ENCODE measurements at regions not wholly inside any gene's neighbourhood (a gene's known extent, or its start where the extent isn't known, plus 50 kb on each side); places are given as distances from the start of the nearest gene placed in this dataset.
A peak's percentile ranks its signal among the peaks of the same experiment; 100 is the strongest.
"Not testable (repeated sequence)": the region's sequence is repeated elsewhere in the genome, so short reads cannot be mapped to it uniquely, and the experiment has no call there.

DNA sequence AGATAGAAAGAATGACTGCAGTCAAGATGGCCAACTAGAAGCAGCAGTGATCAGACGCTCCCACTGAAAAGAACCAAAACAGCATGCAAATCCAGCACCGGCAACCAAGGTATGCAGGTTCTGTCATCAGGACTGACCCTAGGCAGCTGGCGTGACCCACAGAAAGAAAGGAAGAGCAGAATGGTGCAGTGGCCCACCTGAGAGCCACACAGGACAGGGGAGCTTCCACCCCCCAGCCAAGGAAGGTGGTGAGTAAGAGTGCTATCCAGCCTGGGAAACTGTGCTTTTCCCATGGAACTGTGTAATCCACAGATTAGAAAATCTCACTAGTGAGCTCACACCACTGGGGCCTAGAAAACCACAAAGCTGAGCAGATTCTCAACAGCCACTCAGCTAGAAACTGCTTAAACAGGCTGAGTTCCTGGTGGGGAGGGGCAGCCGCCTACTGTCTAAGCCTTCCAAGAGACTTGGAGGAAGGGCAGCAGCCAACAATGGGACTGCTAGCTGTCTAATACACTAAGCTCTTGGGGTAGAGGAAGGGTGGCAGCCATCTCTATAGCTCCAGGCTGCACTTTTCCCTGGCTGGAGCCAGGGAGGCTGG lies 127.9 kb downstream of the EVA1A start:
- Mint-ChIP-seq H3K9me3 (no peaks in the 10 kb centered on the region), H3K27ac (no peak overlapping the region), H3K4me1 (no peaks in the 10 kb centered on the region), H3K27me3 (peaks cover 25% of the 10 kb centered on the region), H3K4me3 (no peak overlapping the region)
- DNase-seq (no peak), ATAC-seq (no peak)

DNA sequence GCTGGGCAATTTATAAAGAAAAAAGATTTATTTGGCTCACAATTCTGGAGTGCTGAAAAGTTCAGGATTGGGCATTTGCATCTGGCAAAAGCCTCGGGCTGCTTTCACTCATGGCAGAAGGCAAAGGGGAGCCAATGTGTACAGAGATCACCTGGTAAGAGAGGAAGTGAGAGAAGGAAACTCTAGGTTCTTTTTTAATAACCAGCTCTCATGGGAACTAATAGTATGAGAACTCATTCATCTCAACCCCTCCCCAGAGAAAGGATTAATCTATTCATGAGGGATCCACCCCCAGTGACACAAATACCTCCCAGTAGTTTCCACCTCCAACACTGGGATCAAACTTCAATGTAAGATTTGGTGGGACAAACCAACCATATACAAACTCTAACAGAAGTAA lies 129.0 kb downstream of the EVA1A start:
- Mint-ChIP-seq H3K4me1 (no peaks in the 10 kb centered on the region), H3K27ac (no peak overlapping the region), H3K4me3 (no peak overlapping the region), H3K27me3 (peaks cover 25% of the 10 kb centered on the region), H3K9me3 (no peaks in the 10 kb centered on the region)
- ATAC-seq (no peak), DNase-seq (no peak)

- no peaks in the 10 kb centered on the region for H3K9me3 Mint-ChIP-seq
- H3K27ac Mint-ChIP-seq: no peak overlapping the region
- peaks cover 25% of the 10 kb centered on the region for H3K27me3 Mint-ChIP-seq
- DNase-seq: no peak
- H3K4me3 Mint-ChIP-seq: no peak overlapping the region
- no peak for ATAC-seq
- H3K4me1 Mint-ChIP-seq: no peaks in the 10 kb centered on the region
Observed at GRCh38 chr2:75431276-75431675, 129.5 kb downstream of the EVA1A start.

GRCh38 chr2:75430449-75430848 lies 130.3 kb downstream of the EVA1A start:
- not testable (repeated sequence) for H3K9me3 Mint-ChIP-seq, H3K4me3 Mint-ChIP-seq
- peaks cover 28% of the 10 kb centered on the region for H3K27me3 Mint-ChIP-seq

DNA sequence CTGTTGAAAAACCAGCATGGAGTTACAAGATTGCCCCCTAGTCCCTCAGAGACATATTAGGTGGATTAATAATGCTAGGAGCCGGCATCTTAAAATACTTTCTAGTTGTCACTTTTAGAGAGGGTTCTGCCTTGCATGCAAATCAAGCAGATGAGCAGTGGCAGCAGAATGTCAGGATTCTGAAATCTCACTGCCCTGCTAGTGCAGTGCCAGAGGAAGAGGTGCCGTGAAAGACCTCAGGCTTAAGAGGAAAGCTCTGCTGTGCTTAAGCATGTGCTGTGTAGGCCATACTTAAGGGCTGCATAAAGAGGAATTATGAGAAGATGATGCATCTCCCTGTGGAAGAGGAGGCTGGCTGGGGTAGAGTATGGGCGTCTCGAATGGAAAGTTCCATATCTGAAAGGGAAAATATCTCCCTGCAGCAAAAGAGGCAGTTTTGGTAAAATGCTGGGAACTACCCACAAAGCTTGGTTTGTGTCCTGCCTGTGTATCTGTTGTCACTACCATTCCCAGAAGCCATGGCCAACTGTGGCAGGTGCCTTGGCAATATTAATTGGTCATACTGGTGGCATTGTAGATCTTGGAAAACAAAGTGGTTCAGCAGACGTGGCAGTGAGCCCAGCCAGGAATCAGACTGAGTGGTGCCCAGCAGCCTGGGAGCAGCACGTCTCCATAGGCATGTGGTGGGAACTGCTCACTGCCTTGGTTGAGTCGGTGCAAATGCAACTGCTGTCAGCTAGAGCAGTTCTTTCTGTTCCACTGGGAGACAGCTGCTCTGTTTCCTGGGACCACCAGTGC lies 131.9 kb downstream of the EVA1A start:
- Mint-ChIP-seq H3K27me3 (peaks cover 19% of the 10 kb centered on the region), H3K27ac (no peak overlapping the region), H3K4me3 (no peak overlapping the region), H3K4me1 (no peaks in the 10 kb centered on the region), H3K9me3 (no peaks in the 10 kb centered on the region)
- no peak for ATAC-seq
- no peak for DNase-seq

More at GRCh38 chr2:75430449-75430848, 130.3 kb downstream of the EVA1A start:
- not testable (repeated sequence) for DNase-seq, H3K4me1 Mint-ChIP-seq, H3K27ac Mint-ChIP-seq, ATAC-seq

DNA sequence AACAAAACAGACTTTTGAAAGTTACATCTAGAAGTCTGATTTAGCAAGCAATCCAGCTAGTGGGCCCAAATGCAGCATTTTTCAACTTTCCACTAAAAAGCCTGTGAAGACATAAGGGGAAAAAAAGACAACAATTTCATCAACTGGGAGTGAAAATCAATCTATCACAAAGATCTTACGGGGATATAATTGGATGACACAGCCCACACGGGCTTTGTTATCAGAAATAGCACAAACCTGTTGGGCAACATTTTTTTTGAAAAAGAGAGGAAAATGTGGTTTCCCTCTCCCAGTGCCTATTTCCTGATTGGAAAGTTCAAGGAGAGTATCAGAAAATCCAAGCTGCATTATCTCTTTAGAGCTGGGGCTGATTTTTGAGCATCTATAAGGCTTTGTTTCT lies 132.7 kb downstream of the EVA1A start:
- Mint-ChIP-seq H3K4me1 (no peaks in the 10 kb centered on the region), H3K27me3 (peaks cover 19% of the 10 kb centered on the region), H3K27ac (no peak overlapping the region), H3K9me3 (no peaks in the 10 kb centered on the region), H3K4me3 (no peak overlapping the region)
- DNase-seq (no peak), ATAC-seq (no peak)

DNA sequence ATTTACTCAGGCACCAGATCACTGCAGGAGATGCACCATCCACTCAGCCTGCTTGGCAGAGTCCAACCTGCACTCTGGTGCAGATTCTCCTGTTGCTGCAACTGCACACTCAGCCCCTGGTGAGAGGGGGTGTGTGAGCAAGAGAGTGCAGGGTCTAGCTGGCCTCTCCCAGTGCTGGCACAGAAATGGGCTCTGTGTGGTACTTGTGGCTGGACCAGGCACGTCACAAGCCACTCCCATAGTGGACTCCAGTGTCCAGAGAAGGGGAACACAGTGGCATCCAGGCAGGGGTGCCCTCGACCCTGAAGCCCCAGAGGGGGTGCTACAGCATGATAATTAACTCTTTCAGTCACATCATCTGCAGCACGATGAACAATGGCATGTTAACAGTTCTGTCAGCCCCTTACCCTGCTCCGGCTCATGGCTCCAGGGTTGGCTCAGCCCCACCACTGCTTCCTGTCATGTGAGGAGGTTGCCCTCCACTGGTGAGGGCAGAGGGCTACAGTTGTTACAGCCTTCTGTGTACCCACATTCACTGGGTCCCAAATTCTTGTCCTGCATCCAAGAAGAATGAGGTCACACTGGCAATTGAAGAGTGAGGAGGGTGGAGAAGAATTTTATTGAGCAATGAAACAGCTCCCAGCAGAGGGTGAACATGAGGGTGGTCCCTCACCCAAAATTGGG lies 135.7 kb downstream of the EVA1A start:
- Mint-ChIP-seq H3K9me3 (no peaks in the 10 kb centered on the region), H3K4me1 (no peaks in the 10 kb centered on the region)
- ATAC-seq: peak; percentile 60

DNA sequence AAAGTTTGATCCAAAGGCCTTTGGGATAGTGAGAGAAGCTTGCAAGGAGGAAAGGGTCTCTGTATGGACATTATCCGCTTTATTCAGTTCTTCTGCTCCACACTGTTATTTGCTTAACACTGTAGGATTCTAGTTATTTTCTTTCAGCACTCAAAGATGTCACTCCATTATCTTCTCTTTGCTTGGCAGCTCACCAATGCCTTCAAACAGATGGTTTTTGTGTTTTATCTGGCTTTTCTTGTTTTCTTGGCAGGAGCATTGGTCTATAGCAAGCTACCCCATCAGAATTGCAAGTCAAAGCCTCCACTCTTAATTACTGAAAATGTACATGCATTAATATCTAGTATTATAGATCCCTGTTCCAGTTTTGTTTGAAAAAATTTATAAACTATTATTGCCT lies 138.8 kb downstream of the EVA1A start:
- no peak overlapping the region for H3K4me3 Mint-ChIP-seq
- H3K9me3 Mint-ChIP-seq: no peaks in the 10 kb centered on the region
- DNase-seq (no peak), ATAC-seq (no peak)
- peaks cover 3% of the 10 kb centered on the region for H3K4me1 Mint-ChIP-seq
- H3K27ac Mint-ChIP-seq: no peak overlapping the region
- peaks cover 9% of the 10 kb centered on the region for H3K27me3 Mint-ChIP-seq

More for the DNA sequence above, 135.7 kb downstream of the EVA1A start:
- H3K27me3 Mint-ChIP-seq: peaks cover 9% of the 10 kb centered on the region
- peak overlapping the region in 1 of 2 donors; percentile 14 for H3K27ac Mint-ChIP-seq
- no peak for DNase-seq
- no peak overlapping the region for H3K4me3 Mint-ChIP-seq

GRCh38 chr2:75416420-75417342 lies 144.1 kb downstream of the EVA1A start:
- Mint-ChIP-seq H3K27ac (peak overlapping the region; percentile 71 to 91), H3K4me3 (peak overlapping the region; percentile 76 to 84), H3K9me3 (peaks cover 6 to 7% of the 10 kb centered on the region in 2 donors), H3K27me3 (no peaks in the 10 kb centered on the region), H3K4me1 (peaks cover 33% of the 10 kb centered on the region)
- peak; percentile 80 for ATAC-seq
- DNase-seq: peak in 1 of 2 donors; percentile 7

- Mint-ChIP-seq H3K9me3 (peaks cover 8 to 12% of the 10 kb centered on the region in 2 donors), H3K27me3 (no peaks in the 10 kb centered on the region), H3K4me3 (peak overlapping the region; percentile 60 to 84), H3K4me1 (peaks cover 33% of the 10 kb centered on the region), H3K27ac (peak overlapping the region; percentile 5 to 37)
- DNase-seq (no peak), ATAC-seq (no peak)
Observed at GRCh38 chr2:75415731-75416130, 145.0 kb downstream of the EVA1A start.

- H3K4me1 Mint-ChIP-seq: peaks cover 33% of the 10 kb centered on the region
- H3K27ac Mint-ChIP-seq: no peak overlapping the region
- peak overlapping the region; percentile 60 to 84 for H3K4me3 Mint-ChIP-seq
- no peak for ATAC-seq
- H3K9me3 Mint-ChIP-seq: peaks cover 13 to 17% of the 10 kb centered on the region in 2 donors
- no peaks in the 10 kb centered on the region for H3K27me3 Mint-ChIP-seq
- no peak for DNase-seq
Observed at GRCh38 chr2:75415111-75415626, 145.6 kb downstream of the EVA1A start.

DNA sequence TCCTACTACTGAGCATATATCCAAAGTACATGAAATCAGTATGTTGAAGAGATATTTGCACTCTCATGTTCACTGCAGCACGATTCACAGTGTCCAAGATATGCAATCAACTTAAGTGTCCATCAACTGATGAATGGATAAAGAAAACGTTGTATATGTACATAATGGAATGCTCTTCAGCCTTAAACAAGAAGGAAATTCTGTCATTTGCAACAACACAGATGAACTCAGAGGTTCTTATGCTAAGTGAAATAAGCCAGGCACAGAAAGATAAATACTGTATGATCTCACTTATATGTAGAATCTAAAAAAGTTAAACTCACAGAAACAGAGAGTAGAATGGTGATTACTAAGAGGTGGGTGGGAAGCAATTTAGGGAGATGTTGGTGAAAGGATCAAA lies 149.2 kb downstream of the EVA1A start:
- Mint-ChIP-seq H3K4me3 (no peak overlapping the region), H3K27ac (no peak overlapping the region), H3K4me1 (peaks cover 31% of the 10 kb centered on the region), H3K9me3 (peaks cover 21 to 22% of the 10 kb centered on the region in 2 donors), H3K27me3 (no peaks in the 10 kb centered on the region)
- DNase-seq: no peak
- no peak for ATAC-seq

DNA sequence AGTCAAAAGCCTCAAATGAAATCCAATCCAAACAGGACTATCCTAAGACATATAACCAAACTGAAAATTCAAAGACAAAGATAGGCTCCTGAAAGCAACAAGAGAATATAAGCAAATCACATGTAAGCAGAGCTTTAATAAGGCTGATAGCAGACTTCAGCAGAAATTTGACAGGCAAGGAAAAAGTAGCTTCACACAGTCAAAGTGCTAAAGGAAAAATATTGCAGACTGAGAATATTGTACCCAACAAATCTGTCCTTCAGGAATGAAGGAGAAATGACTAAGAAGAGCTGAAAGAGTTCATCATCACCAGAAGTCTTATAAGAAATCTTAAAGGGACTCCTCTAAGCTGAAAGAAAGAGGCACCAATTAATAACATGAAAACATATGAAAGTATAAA lies 150.0 kb downstream of the EVA1A start:
- DNase-seq (no peak), ATAC-seq (no peak)
- no peaks in the 10 kb centered on the region for H3K27me3 Mint-ChIP-seq
- H3K4me3 Mint-ChIP-seq: no peak overlapping the region
- H3K9me3 Mint-ChIP-seq: peaks cover 21 to 22% of the 10 kb centered on the region in 2 donors
- H3K27ac Mint-ChIP-seq: no peak overlapping the region
- H3K4me1 Mint-ChIP-seq: peaks cover 24% of the 10 kb centered on the region

DNA sequence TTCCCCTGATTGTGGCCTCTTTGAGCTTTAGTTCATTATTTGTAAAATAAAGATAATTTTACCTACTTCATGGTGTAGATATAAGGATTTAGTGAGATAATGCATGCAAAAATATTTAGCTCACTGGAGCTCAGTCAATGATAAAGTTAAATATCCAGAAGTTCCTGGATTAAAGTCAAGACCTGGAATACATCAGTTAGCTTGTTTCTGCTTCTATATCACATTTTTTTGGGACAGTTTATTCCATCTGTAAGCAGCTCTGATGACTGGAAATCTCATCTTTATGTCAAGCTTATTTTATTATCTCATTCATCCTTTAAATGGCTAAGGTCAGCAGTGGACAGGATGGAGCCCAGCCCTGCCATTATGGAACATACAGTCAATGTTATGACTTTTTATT lies 152.0 kb downstream of the EVA1A start:
- DNase-seq (no peak), ATAC-seq (no peak)
- peaks cover 21 to 22% of the 10 kb centered on the region in 2 donors for H3K9me3 Mint-ChIP-seq
- H3K4me1 Mint-ChIP-seq: peaks cover 10% of the 10 kb centered on the region
- no peak overlapping the region for H3K27ac Mint-ChIP-seq
- no peak overlapping the region for H3K4me3 Mint-ChIP-seq
- no peaks in the 10 kb centered on the region for H3K27me3 Mint-ChIP-seq

DNA sequence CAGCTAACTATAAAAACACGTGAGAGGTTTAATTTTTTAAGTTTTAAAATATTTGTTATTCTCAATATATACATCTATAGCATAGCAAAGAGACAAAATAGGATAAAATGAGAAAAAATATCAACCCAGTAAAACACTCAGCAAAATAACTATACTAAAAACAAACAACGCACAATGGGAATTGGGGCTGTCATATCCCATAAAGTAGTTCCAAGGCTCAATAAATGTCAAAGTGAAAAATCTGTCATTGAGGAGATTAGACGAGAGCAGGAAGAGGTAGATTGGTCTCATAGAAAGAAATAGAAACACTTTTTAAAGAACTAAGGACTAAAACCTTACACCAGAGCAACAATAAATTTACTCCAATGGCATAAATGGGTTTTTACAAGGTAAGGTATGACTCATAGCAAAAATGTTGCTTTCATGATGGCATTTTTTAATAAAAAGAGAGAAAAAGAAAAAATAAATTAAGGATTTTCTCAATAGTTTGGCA lies 153.7 kb downstream of the EVA1A start:
- Mint-ChIP-seq H3K4me1 (peaks cover 16% of the 10 kb centered on the region), H3K27me3 (no peaks in the 10 kb centered on the region), H3K27ac (peak overlapping the region in 1 of 2 donors; percentile 82)

More for the DNA sequence above, 153.7 kb downstream of the EVA1A start:
- no peak overlapping the region for H3K4me3 Mint-ChIP-seq
- peaks cover 14 to 16% of the 10 kb centered on the region in 2 donors for H3K9me3 Mint-ChIP-seq
- ATAC-seq: no peak
- DNase-seq: no peak

Data from stimulated activated naive CD8-positive, alpha-beta T cell treated with anti-CD3 and anti-CD28 coated beads, Interleukin-15, amount 100 ng/mL, for 72 hours (primary cell).